ENCODE measurements at regions not wholly inside any gene's neighbourhood (a gene's known extent, or its start where the extent isn't known, plus 50 kb on each side); places are given as distances from the start of the nearest gene placed in this dataset.
"Not testable (repeated sequence)": the region's sequence is repeated elsewhere in the genome, so short reads cannot be mapped to it uniquely, and the experiment has no call there.

DNA sequence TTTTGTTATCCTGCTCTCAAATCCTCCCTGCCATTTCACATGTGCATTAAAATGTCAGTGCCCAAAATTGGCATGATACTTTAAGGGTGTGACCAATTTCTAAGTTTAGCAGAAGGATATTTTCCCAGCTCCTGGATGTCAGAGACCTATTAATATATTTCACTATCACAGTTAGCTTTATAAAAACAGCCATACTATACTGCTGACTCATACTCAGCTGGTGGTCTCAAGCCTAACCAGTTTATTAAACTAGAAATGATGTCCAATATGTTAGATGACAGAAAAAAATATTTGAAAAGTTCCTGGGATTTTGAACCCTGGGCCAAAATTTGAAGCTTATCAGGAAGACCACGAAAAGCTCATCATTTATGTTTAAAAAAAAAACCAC, 60.9 kb upstream of the ZNF280D start:
- TF ChIP-seq, protein P1, sequence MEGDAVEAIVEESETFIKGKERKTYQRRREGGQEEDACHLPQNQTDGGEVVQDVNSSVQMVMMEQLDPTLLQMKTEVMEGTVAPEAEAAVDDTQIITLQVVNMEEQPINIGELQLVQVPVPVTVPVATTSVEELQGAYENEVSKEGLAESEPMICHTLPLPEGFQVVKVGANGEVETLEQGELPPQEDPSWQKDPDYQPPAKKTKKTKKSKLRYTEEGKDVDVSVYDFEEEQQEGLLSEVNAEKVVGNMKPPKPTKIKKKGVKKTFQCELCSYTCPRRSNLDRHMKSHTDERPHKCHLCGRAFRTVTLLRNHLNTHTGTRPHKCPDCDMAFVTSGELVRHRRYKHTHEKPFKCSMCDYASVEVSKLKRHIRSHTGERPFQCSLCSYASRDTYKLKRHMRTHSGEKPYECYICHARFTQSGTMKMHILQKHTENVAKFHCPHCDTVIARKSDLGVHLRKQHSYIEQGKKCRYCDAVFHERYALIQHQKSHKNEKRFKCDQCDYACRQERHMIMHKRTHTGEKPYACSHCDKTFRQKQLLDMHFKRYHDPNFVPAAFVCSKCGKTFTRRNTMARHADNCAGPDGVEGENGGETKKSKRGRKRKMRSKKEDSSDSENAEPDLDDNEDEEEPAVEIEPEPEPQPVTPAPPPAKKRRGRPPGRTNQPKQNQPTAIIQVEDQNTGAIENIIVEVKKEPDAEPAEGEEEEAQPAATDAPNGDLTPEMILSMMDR (IDR thresholded peaks at IDR 0.05; ENCODE audit: low read depth, low read length, missing control alignments) = no peak
- no peak for DNase-seq (ENCODE audit: low read depth)
- H3K4me3 ChIP-seq (ENCODE audit: low read depth, low read length) = no peak overlapping the region

DNA sequence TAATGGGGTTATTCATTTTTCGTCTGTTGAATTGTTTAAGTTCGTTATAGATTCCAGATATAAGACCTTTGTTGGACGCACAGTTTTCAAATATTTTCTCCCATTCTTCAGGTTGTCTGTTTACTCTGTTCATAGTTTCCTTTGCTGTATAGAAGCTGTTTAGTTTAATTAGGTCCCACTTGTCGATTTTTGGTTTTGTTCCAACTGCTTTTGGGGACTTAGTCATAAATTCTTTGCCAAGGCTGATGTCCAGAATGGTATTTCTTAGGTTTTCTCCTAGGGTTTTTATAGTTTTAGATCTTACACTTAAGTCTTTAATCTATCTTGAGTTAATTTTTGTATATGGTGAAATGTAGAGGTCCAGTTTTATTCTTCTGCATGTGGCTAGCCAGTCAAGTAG, 58.9 kb upstream of the ZNF280D start:
- TF ChIP-seq, protein P1 (IDR thresholded peaks at IDR 0.05; ENCODE audit: low read depth, low read length, missing control alignments) = no peak
- H3K4me3 ChIP-seq (ENCODE audit: low read depth, low read length) = no peak overlapping the region
- no peak for DNase-seq (ENCODE audit: low read depth)

DNA sequence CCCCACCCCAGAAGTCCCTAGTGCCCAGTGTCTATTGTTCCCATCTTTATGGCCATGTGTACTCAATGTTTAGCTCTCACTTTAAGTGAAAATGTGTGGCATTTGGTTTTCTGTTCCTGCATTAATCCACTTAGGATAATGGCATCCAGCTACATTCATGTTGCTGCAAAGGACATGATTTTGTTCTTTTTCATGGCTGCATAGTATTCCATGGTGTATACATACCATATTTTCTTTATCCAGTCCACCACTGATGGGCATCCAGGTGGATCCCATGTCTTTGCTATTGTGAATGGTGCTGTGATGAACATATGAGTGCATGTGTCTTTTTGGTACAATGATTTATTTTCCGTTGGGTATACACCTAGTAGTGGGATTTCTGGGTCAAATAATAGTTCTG, 58.2 kb upstream of the ZNF280D start:
- not testable (repeated sequence) for H3K4me3 ChIP-seq (ENCODE audit: low read depth, low read length); DNase-seq (ENCODE audit: low read depth)

DNA sequence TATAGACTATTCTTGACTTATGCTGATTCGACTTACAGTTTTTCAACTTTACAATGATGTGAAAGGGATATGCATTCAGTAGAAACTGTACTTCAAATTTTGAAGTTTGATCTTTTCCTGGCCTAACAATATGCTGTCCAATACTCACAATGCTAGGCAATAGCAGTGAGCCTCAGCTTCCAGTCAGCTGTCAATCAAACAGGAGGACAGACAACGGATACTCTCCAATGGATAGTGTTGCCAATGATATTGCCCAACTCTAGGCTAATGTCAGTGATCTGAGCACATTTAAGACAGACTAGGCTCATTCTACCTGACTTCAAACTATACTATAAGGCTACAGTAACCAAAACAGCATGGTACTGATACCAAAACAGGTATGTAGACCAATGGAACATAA, 55.0 kb upstream of the ZNF280D start:
- TF ChIP-seq, protein P1 (IDR thresholded peaks at IDR 0.05; ENCODE audit: low read depth, low read length, missing control alignments) = no peak
- no peak for DNase-seq (ENCODE audit: low read depth)
- no peak overlapping the region for H3K4me3 ChIP-seq (ENCODE audit: low read depth, low read length)

DNA sequence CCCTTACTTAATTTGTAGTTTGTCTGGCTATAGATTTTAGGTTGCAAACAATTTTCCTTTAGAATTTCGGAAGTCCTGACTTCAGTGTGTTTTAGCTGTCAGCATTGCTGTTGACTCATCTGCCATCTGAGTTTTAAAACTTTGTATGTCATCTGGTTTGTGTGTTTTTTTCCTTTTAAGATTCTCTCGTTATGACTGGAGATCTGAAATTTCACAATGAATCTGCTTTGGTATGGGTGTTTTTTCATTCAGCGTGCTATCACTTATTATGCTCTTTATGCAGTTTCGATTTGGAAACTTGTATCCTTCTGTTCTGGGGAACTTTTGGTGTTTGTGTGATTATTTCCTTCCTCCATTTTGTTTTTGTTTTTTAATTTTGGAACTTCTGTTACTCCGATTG, 53.7 kb upstream of the ZNF280D start:
- peak; percentile 54 for DNase-seq (ENCODE audit: low read depth)
- H3K4me3 ChIP-seq (ENCODE audit: low read depth, low read length) = no peak overlapping the region
- TF ChIP-seq, protein P1 (IDR thresholded peaks at IDR 0.05; ENCODE audit: low read depth, low read length, missing control alignments) = no peak

DNA sequence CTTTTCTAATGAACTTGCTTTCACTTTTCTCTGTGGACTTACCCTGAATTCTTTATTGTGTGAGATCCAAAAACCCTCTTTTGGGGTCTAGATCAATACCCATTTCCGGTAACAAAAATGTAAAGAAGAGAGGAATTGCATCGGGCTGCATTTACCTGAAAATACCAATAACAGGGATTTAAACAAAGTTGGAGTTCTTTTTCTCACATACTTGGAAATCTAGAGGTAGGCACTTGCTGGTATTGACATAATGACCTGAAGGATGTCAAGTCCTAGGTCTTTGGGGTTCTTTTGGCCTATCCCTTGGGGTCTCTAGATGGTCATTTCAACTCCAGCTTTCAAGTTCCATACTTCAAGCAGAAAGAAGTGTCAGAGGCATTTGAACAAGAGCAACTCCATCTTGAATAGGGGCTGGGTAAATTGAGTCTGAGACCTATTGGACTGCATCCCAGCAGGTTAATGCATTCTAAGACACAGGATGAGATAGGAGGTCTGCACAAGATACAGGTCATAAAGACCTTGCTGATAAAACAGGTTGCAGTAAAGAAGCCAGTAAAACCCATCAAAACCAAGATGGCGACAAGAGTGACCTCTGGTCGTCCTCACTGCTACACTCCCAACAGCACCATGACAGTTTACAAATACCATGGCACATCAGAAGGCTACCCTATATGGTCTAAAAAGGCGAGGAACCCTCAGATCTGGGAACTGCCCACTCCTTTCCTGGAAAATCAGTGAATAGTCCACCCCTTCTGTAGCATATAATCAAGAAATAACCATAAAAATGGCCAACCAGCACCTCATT, 50.8 kb upstream of the ZNF280D start:
- TF ChIP-seq, protein P1 (IDR thresholded peaks at IDR 0.05; ENCODE audit: low read depth, low read length, missing control alignments) = no peak
- H3K4me3 ChIP-seq (ENCODE audit: low read depth, low read length) = no peak overlapping the region
- DNase-seq (ENCODE audit: low read depth) = no peak

DNA sequence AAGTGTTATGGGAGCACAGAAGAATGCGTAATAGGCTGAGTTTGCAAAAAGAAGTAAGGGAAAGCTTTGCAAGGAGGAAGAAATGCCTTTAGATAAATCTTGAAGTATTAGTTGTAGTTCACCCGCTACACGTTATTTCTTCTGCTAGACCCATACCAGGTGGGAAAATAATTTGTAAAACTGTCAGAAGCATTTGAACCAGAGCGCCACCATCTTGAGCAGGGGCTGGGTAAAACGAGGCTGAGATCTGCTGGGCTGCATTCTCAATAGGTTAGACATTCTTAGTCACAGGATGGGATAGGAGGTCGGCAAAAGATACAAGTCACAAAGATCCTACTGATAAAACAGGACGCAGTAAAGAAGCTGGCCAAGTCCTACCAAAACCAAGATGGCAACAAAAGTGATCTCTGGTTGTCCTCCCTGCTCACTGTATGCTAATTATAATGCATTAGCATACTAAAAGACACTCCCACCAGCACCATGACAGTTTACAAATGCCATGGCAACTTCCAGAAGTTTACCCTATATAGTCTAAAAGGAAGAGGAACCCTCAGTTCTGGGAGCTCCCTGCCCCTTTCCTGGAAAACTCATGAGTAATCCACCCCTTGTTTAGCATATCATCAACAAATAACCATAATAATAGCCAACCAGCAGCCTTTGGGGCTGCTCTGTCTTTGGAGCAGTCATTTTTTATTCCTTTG, 50.0 kb upstream of the ZNF280D start:
- DNase-seq (ENCODE audit: low read depth) = no peak
- TF ChIP-seq, protein P1 (IDR thresholded peaks at IDR 0.05; ENCODE audit: low read depth, low read length, missing control alignments) = no peak
- no peak overlapping the region for H3K4me3 ChIP-seq (ENCODE audit: low read depth, low read length)
